ENCODE measurements at regions not wholly inside any gene's neighbourhood (a gene's known extent, or its start where the extent isn't known, plus 50 kb on each side); places are given as distances from the start of the nearest gene placed in this dataset.
"Not testable (repeated sequence)": the region's sequence is repeated elsewhere in the genome, so short reads cannot be mapped to it uniquely, and the experiment has no call there.

- TF ChIP-seq PCBP2 (IDR thresholded peaks at IDR 0.05; ENCODE audit: low read depth, low read length, poor library complexity, severe bottlenecking) (no peak), CREB5 (CRISPR knock-in tag; IDR thresholded peaks at IDR 0.05) (no peak), TEAD4 (IDR thresholded peaks at IDR 0.05; ENCODE audit: low read length) (no peak), TEAD4 (CRISPR knock-in tag; IDR thresholded peaks at IDR 0.05; ENCODE audit: borderline replicate concordance) (no peak), ZNF431 (CRISPR knock-in tag; IDR thresholded peaks at IDR 0.05) (no peak)
Measured at GRCh38 chr3:166575161-166575560, 737.9 kb upstream of the BCHE start (continued).

GRCh38 chr3:166571686-166572085, 734.5 kb upstream of the BCHE start:
- POLR2A ChIA-PET; in situ Hi-C loops (cut with MboI); intact Hi-C loops (cut with micrococcal nuclease); H3K9me1 ChIP-seq (ENCODE audit: control insufficient read depth, insufficient read depth, low read length); H3K4me1 ChIP-seq (replicated peaks in 1 of 2; ENCODE audit: control insufficient read depth in 2 of 2, insufficient read depth in 2 of 2, low read length in 2 of 2); CTCF ChIA-PET (ENCODE audit: low intra/inter-chr PET ratio); H3K79me2 ChIP-seq (ENCODE audit: control insufficient read depth, insufficient read depth, low read length); H2AFZ ChIP-seq (ENCODE audit: low read depth, low read length); BruUV-seq (replicated peaks); H3K27ac ChIP-seq (ENCODE audit: extremely low read depth, low read depth, low read length); FAIRE-seq; H3K27me3 ChIP-seq (ENCODE audit: control insufficient read depth in 2 of 2, insufficient read depth in 2 of 2, low read length in 2 of 2); ATAC-seq; H3K9ac ChIP-seq (ENCODE audit: insufficient read depth in 1 of 2, low read depth in 2 of 2, low read length in 2 of 2); DNase-seq (ENCODE audit: extremely low read depth in 1 of 4, low spot score in 3 of 4); H4K20me1 ChIP-seq (replicated peaks; ENCODE audit: control insufficient read depth, insufficient read depth, low read length); H3K4me3 ChIP-seq; H3K4me2 ChIP-seq (ENCODE audit: insufficient read depth, low read length); H3K9me3 ChIP-seq (replicated peaks; ENCODE audit: control insufficient read depth, insufficient read depth, low read depth, low read length); H3K36me3 ChIP-seq (ENCODE audit: control insufficient read depth, insufficient read depth, low read length): not testable (repeated sequence)
- TF ChIP-seq ZNF431 (CRISPR knock-in tag; IDR thresholded peaks at IDR 0.05) = peak; percentile 79
- 5% methylated on average over 4 of the region's 4 CpGs for WGBS (ENCODE audit: insufficient coverage, low coverage, missing lambda C conversion rate)

Data from K562 (cell line).